ENCODE measurements at regions not wholly inside any gene's neighbourhood (a gene's known extent, or its start where the extent isn't known, plus 50 kb on each side); places are given as distances from the start of the nearest gene placed in this dataset.

DNA sequence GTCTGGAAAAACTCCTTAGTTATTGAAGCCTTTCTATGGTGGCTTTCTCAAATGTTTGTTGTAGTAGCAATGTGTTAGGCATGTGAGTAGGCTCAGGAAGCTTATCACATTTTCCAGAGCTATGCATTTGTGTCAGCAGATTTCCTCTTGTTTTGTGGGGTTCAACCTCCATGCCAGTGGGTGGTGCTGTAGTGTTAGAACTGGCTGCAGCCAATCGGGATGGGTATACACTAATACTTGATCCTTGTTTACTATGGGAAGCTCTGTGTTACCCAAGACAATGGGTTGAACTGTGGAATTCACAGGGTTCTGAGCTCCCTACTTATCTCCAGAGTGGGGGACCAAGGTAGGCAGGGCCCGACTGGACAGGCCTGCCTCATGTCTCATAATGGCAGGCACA is 348.5 kb upstream of the ADAMTS5 start:
- TF ChIP-seq EZH2 (IDR thresholded peaks at IDR 0.05; ENCODE audit: borderline replicate concordance): no peak
- TF ChIP-seq, protein P1, sequence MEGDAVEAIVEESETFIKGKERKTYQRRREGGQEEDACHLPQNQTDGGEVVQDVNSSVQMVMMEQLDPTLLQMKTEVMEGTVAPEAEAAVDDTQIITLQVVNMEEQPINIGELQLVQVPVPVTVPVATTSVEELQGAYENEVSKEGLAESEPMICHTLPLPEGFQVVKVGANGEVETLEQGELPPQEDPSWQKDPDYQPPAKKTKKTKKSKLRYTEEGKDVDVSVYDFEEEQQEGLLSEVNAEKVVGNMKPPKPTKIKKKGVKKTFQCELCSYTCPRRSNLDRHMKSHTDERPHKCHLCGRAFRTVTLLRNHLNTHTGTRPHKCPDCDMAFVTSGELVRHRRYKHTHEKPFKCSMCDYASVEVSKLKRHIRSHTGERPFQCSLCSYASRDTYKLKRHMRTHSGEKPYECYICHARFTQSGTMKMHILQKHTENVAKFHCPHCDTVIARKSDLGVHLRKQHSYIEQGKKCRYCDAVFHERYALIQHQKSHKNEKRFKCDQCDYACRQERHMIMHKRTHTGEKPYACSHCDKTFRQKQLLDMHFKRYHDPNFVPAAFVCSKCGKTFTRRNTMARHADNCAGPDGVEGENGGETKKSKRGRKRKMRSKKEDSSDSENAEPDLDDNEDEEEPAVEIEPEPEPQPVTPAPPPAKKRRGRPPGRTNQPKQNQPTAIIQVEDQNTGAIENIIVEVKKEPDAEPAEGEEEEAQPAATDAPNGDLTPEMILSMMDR (IDR thresholded peaks at IDR 0.05; ENCODE audit: poor library complexity): no peak
